ENCODE measurements at regions not wholly inside any gene's neighbourhood (a gene's known extent, or its start where the extent isn't known, plus 50 kb on each side); places are given as distances from the start of the nearest gene placed in this dataset.

DNA sequence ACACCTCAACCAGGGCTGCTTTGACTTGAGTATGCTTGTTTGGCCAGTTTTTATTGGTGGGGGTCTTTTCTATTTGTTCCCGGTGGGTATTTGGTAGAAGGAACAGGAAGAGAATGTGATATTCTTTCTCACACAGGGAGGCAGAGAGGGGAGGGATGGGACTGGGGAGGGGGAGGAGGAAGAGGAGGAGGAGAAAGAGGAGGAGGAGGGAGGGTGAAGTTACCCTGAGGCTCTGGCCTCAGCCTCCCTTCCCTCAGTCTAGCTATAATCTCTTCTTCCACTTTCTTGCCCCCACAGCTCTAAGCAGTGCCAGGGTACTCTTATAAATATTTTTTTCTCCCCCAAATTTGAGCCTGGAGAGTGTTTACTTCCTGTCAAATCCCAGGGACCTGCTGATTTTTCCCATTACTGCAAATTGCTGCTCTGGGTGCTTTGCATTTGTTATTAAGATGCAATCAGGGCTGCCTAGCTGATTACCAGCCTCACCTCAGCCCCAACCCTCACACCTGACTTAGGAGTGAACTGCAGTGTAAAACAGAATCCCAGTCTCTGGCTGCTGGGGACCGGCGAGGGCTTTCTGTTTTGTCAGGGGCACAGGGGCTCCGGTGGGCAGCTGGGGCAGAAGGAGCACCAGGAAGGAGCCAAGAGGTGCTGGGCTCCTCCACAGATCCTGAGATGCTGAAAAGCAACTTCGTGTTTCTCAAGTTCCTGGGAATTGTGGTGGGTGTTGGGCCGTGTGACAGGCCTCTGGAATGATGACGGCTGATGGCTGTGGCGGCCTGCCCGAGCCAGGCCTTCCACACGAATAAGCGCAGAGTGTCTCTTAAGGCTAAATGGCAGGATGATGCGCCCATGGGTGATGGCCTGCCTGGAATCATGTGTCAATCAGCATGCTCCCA lies 141.4 kb downstream of the CD83 start:
- TF ChIP-seq, protein P1, sequence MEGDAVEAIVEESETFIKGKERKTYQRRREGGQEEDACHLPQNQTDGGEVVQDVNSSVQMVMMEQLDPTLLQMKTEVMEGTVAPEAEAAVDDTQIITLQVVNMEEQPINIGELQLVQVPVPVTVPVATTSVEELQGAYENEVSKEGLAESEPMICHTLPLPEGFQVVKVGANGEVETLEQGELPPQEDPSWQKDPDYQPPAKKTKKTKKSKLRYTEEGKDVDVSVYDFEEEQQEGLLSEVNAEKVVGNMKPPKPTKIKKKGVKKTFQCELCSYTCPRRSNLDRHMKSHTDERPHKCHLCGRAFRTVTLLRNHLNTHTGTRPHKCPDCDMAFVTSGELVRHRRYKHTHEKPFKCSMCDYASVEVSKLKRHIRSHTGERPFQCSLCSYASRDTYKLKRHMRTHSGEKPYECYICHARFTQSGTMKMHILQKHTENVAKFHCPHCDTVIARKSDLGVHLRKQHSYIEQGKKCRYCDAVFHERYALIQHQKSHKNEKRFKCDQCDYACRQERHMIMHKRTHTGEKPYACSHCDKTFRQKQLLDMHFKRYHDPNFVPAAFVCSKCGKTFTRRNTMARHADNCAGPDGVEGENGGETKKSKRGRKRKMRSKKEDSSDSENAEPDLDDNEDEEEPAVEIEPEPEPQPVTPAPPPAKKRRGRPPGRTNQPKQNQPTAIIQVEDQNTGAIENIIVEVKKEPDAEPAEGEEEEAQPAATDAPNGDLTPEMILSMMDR (IDR thresholded peaks at IDR 0.05), result no peak
- 79 to 81% (median 81%) methylated on average over 12 of the region's 12 CpGs for WGBS, 3 donors
- Histone ChIP-seq H3K27me3 (ENCODE audit: insufficient read depth in 3 of 3, low read length in 2 of 3) (no peaks in the 10 kb centered on the region), H3K36me3 (ENCODE audit: insufficient read depth in 1 of 2, low read depth in 1 of 2) (no peaks in the 10 kb centered on the region), H3K27ac (no peak overlapping the region), H3K4me3 (no peak overlapping the region), H3K4me1 (no peaks in the 10 kb centered on the region), H3K9me3 (peaks cover 10% of the 10 kb centered on the region)
- ATAC-seq, result no peak
- DNase-seq, result no peak
- intact Hi-C loops (cut with DNase I), result no loop called here

DNA sequence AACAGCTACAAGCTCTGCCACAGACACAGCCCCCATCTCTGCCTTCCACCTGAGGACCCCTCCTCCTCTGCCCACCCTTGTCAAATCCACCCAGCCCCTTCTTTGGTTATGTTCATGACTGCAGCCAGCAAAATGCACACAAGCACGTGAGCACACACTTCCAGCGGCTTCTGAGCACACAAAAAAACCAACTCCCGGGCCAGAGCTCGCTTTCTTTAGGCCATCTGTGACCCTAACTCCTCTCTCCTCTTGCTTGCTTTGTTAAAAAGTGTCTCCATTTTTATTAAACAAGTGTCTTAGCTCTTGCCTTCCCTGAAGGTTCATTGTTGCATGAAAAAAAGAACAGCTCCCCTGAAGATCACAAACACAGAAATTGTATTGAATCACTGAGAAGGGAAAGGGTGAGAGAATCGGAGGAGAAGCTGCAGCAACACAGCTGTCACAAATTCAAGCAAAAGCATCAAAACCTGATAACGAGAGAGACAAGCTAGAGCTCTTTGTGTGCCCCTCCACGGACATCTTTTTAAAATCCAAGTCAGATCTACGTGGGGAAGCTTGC lies 142.1 kb downstream of the CD83 start:
- H3K4me3 ChIP-seq, result no peak overlapping the region
- DNase-seq, result no peak
- H3K27me3 ChIP-seq (ENCODE audit: insufficient read depth in 3 of 3, low read length in 2 of 3), result no peaks in the 10 kb centered on the region
- H3K36me3 ChIP-seq (ENCODE audit: insufficient read depth in 1 of 2, low read depth in 1 of 2), result no peaks in the 10 kb centered on the region
- peaks cover 13% of the 10 kb centered on the region for H3K9me3 ChIP-seq
- intact Hi-C loops (cut with DNase I), result no loop called here
- TF ChIP-seq, protein P1 (IDR thresholded peaks at IDR 0.05), result no peak
- WGBS, 3 donors, result 81 to 85% (median 85%) methylated on average over 8 of the region's 8 CpGs
- no peak for ATAC-seq
- no peaks in the 10 kb centered on the region for H3K4me1 ChIP-seq
- H3K27ac ChIP-seq, result no peak overlapping the region

DNA sequence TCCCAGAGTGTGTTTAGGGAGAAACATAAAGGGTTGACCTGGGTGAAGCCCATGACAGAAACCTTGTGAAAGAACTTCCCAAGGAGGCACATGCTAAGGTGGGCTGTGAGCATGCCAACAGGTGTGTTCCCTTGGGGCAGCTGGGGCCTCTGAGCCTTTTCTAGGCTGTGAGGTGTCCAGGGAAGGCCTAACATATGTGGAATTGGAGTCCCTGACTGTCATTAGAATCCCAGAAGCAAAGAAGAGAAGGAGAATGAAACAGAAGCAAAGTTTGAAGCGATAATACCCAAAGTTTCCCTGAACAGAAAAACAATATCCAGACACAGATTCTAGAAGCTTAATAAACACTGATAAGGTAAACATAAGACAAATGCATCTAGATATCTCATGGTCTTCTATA lies 143.3 kb downstream of the CD83 start:
- H3K9me3 ChIP-seq, result peaks cover 17% of the 10 kb centered on the region
- H3K27ac ChIP-seq, result no peak overlapping the region
- intact Hi-C loops (cut with DNase I), result no loop called here
- no peaks in the 10 kb centered on the region for H3K27me3 ChIP-seq (ENCODE audit: insufficient read depth in 3 of 3, low read length in 2 of 3)
- TF ChIP-seq, protein P1 (IDR thresholded peaks at IDR 0.05), result no peak
- no peak for ATAC-seq
- no peaks in the 10 kb centered on the region for H3K4me1 ChIP-seq
- no peak overlapping the region for H3K4me3 ChIP-seq
- WGBS, 3 donors, result 97 to 100% (median 98%) methylated on average over 1 of the region's 1 CpG
- DNase-seq, result no peak
- H3K36me3 ChIP-seq (ENCODE audit: insufficient read depth in 1 of 2, low read depth in 1 of 2), result no peaks in the 10 kb centered on the region

DNA sequence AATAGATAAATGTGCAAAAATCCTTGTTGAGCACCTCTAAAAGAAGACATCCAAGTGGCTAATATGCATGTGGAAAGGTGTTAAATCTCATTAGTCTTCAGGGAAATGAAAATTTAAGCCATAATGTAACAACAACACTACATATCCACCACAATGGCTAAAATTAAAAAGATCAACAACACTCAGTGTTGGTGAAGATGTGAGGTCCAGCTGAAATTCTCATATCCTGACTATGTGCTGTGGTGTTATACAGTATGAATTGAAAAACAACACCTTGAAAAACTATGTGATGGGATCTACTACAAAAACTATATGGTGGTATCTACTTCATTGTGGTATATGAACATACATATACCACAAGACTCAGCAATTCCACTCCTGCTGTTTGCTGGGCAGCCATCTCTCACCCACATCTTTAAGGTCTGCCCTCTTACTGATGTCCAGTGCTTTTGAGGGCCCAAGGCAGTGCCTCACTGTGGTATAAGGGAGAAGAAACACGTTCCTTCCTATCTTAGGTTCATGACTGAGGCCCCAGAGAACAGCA lies 146.4 kb downstream of the CD83 start:
- ATAC-seq, result no peak
- Histone ChIP-seq H3K27me3 (ENCODE audit: insufficient read depth in 3 of 3, low read length in 2 of 3) (no peaks in the 10 kb centered on the region), H3K27ac (no peak overlapping the region), H3K36me3 (ENCODE audit: insufficient read depth in 1 of 2, low read depth in 1 of 2) (no peaks in the 10 kb centered on the region), H3K9me3 (peaks cover 17% of the 10 kb centered on the region), H3K4me1 (no peaks in the 10 kb centered on the region), H3K4me3 (no peak overlapping the region)
- TF ChIP-seq, protein P1 (IDR thresholded peaks at IDR 0.05), result no peak
- WGBS, 3 donors, result 87 to 100% (median 96%) methylated on average over 1 of the region's 1 CpG
- intact Hi-C loops (cut with DNase I), result no loop called here
- no peak for DNase-seq
